ENCODE measurements at regions not wholly inside any gene's neighbourhood (a gene's known extent, or its start where the extent isn't known, plus 50 kb on each side); places are given as distances from the start of the nearest gene placed in this dataset.

DNA sequence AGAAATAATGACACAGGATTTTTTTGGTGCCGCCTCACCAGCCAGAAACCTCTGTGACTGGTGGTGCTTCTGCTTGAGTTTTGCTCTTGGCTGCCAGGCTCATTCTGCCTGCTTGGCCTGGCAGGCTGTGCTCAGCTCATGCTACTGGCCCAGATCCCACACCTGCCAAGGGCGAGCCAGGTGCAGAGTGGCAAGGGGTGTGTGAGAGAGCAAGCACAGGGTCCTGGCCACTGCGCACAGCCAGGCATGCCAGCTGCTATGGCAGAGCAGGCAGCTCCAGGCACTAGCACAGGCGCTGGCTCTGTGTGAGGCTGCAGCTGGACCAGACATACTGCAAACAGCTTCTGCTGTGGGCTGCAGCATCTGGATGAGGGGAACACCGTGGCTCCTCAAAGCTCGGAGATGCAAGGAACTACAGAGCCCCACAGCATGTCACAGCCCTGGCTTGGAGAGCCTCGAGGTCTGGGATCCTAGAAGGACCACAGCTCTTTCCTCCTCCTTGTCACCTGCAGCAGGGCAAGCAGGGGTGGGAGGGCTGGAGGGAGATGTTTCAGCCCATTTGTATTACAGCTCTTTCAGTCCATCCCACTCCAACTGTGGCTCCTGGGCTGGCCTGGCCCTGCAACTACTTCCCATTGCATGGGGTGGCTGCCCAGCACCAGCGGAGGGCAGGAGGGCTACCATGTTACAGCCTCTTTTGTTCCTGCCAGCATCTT, 313.4 kb upstream of the SEMA3C start:
- no peak for TF ChIP-seq EZH2phosphoT487 (IDR thresholded peaks at IDR 0.05; ENCODE audit: borderline replicate concordance)
- TF ChIP-seq, protein P1, sequence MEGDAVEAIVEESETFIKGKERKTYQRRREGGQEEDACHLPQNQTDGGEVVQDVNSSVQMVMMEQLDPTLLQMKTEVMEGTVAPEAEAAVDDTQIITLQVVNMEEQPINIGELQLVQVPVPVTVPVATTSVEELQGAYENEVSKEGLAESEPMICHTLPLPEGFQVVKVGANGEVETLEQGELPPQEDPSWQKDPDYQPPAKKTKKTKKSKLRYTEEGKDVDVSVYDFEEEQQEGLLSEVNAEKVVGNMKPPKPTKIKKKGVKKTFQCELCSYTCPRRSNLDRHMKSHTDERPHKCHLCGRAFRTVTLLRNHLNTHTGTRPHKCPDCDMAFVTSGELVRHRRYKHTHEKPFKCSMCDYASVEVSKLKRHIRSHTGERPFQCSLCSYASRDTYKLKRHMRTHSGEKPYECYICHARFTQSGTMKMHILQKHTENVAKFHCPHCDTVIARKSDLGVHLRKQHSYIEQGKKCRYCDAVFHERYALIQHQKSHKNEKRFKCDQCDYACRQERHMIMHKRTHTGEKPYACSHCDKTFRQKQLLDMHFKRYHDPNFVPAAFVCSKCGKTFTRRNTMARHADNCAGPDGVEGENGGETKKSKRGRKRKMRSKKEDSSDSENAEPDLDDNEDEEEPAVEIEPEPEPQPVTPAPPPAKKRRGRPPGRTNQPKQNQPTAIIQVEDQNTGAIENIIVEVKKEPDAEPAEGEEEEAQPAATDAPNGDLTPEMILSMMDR (conservative IDR thresholded peaks at IDR 0.05; ENCODE audit: low read length) = no peak
